SK-N-MC (cell line): ENCODE measurements at regions not wholly inside any gene's neighbourhood (a gene's known extent, or its start where the extent isn't known, plus 50 kb on each side); places are given as distances from the start of the nearest gene placed in this dataset.

Experiments used
- FOXP2 ChIP-seq: optimal IDR thresholded peaks from 2 replicates; pipeline ENCODE3; 2011; ENCODE audit warnings: mild to moderate bottlenecking, moderate library complexity; ENCODE audit not compliant: insufficient read depth; ENCODE audit errors: extremely low read length, control extremely low read depth
- POLR2AphosphoS5 ChIP-seq: IDR thresholded peaks from 2 replicates; pipeline ENCODE4 v1.6.1; 2012; ENCODE audit warnings: mild to moderate bottlenecking, low read depth, low read length, borderline replicate concordance

- TF ChIP-seq POLR2AphosphoS5, result no peak
- TF ChIP-seq FOXP2, result no peak
Measured at GRCh38 chr2:103512442-103512841, 750.6 kb downstream of the TMEM182 start.
